GM10266 (cell line): ENCODE measurements at regions not wholly inside any gene's neighbourhood (a gene's known extent, or its start where the extent isn't known, plus 50 kb on each side); places are given as distances from the start of the nearest gene placed in this dataset.

Source experiments
- DNase-seq: peaks from one replicate; pipeline ENCODE4 v3.0.0; 2012; ENCODE audit errors: extremely low spot score
- TF ChIP-seq, protein P1 (sequence below): IDR thresholded peaks from 2 replicates; pipeline ENCODE4 v1.5.1; 2012; ENCODE audit warnings: mild to moderate bottlenecking, low read depth; ENCODE audit not compliant: control insufficient read depth, insufficient read depth; ENCODE audit errors: missing control alignments

DNA sequence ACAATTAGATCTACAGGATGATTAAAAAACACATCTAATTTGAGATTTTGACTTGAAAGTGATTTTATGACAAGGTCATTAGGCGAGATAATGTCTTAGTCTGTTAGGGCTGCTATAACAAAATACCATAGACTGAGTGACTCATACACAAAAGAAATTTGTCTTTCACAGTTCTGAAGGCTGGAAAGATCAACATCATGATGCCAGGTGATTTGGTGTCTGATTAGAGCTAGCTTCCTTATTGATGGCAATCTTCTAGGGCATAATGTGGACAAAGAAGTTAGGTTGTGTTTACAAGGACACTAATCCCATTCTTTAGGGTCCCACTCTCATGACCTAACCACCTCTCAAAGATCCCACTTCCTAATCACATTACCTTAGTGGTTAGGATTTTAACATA, 256.7 kb downstream of the TUSC1 start:
- TF ChIP-seq, protein P1, sequence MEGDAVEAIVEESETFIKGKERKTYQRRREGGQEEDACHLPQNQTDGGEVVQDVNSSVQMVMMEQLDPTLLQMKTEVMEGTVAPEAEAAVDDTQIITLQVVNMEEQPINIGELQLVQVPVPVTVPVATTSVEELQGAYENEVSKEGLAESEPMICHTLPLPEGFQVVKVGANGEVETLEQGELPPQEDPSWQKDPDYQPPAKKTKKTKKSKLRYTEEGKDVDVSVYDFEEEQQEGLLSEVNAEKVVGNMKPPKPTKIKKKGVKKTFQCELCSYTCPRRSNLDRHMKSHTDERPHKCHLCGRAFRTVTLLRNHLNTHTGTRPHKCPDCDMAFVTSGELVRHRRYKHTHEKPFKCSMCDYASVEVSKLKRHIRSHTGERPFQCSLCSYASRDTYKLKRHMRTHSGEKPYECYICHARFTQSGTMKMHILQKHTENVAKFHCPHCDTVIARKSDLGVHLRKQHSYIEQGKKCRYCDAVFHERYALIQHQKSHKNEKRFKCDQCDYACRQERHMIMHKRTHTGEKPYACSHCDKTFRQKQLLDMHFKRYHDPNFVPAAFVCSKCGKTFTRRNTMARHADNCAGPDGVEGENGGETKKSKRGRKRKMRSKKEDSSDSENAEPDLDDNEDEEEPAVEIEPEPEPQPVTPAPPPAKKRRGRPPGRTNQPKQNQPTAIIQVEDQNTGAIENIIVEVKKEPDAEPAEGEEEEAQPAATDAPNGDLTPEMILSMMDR: no peak
- DNase-seq: no peak

DNA sequence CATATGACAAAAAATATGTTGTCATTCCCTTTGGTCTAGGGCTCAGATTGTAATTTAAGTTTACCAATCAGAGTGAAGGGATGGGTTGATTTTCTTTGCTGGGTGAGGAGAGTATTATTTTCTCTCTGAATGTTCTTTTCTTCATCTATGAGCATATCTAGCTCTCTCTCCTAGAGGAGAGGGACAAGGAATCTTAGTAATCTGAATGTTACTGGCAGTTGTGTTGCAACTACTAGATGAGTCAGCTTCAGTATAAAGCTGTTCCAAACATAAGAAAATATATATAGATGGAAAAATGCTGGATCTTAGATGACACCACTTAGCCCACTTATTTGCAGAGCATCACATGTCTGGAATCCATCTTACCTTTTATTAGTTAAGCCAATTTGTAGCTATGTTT, 259.3 kb downstream of the TUSC1 start:
- TF ChIP-seq, protein P1: no peak
- DNase-seq: no peak

DNA sequence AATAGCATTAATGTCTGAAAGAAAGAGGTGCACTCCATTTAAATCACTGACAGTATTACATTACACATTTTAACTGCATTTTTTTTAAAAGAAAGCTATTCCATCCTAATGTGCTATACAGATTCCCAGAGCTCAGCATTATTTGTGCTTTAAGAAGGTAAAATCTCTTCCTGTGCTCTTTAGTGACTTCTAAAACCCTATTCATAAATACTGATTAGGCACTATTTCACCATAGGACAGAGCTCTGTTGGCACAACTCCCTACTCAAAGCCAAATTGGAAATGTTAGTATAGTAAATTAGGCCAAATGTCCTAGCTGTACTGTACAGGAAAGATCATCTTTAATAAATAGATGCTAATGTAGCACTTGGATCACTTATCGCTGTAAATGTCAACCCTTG, 262.5 kb downstream of the TUSC1 start:
- no peak for DNase-seq
- TF ChIP-seq, protein P1: no peak

DNA sequence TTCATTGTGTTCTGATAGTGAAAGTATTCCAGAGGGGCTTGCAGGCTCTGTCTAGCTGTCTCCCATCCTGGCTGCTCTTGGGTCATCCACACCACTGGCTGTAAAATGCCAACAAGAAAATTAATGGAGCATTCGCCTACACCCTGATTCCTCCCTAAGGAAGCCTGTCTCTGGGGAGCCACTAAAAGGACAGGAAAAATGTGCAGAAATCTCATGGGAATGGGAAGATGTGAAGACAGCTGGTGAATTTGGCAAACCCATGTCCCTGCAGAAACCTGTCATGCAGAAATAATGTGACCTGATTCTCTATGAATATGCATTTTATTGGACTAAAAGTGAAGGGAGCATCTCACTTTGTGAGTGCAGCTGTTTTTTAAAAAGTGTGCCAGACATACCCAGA, 265.6 kb downstream of the TUSC1 start:
- no peak for DNase-seq
- TF ChIP-seq, protein P1: no peak

DNA sequence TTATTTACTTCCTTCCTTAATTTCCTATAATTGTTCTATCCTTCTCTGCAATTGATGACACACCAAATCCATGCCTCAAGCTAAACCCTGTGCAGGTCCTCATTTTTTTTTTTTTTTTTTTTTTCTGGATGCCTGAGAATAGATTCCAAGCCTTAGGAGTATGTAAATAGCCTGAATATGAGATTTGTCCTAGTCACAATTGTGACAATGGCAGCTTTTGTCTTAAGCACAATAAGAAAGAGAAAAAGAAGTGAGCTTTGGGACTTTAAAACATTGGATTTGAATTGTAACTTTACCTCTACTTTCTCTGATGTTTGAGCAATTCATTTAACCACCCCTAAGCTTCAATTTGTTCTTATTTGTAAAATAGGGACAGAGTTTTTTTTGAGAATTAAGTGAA, 280.5 kb downstream of the TUSC1 start:
- TF ChIP-seq, protein P1: no peak
- no peak for DNase-seq

DNA sequence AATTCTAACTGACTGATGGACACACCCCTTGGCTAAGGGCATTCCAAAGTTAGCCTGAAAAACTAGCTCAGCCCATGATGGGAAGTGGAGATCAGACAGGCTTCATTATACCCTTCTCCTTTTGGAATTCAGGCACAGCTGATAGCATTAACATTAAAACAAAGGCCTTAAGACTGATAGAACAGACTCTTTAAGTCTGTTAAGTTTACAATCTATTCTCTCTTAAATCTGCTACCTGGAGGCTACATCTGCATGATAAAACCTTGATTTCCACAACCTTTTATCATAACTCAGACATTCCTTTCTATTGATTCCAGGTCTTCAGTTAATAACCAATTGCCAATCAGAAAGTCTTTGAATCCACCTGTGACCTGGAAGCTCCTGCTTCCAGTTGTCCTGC, 281.4 kb downstream of the TUSC1 start:
- TF ChIP-seq, protein P1: no peak
- no peak for DNase-seq

DNA sequence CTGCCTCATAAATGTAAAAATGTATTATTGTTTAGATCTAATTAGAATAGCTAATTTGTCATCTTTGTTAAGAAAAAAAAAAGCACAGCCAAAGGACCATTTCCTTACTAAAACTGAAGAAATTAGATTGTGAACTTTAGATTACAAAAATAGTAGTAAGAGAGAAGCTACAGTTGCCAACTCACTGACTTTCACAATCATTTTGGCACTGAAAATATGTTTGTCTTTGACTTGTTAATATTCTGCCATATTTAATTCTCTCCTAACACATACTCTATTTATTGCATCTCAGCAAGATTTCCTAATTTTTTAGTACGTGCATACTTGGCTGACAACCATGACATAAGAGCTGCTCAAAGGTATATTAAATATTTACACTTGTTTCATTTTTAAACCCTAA, 297.1 kb downstream of the TUSC1 start:
- TF ChIP-seq, protein P1: no peak
- DNase-seq: no peak
